Ascending aorta (tissue), 2 donors: ENCODE measurements at regions not wholly inside any gene's neighbourhood (a gene's known extent, or its start where the extent isn't known, plus 50 kb on each side); places are given as distances from the start of the nearest gene placed in this dataset.

Experiments used
- DNase-seq, 2 donors: peaks; one replicate each; pipeline ENCODE4 v3.0.0-alpha.2; 2019; ENCODE audit warnings: low spot score in 2 of 2
- H3K27ac ChIP-seq, 2 donors: fragments of 200-600 bp; sonication (generic); one replicate each; pipeline ENCODE4 v1.5.1; 2016 to 2017; ENCODE audit warnings: mild to moderate bottlenecking in 1 of 2
- H3K27me3 ChIP-seq: fragments of 200-600 bp; sonication (generic); one replicate; pipeline ENCODE4 v1.5.1; 2017
- H3K36me3 ChIP-seq, 2 donors: fragments of 200-600 bp; sonication (generic); one replicate each; pipeline ENCODE4 v1.5.1; 2016
- H3K4me1 ChIP-seq, 2 donors: fragments of 200-600 bp; sonication (generic); one replicate each; pipeline ENCODE4 v1.5.1; 2016 to 2017; ENCODE audit warnings: mild to moderate bottlenecking in 1 of 2
- H3K4me3 ChIP-seq, 2 donors: fragments of 200-600 bp; sonication (generic); one replicate each; pipeline ENCODE4 v1.5.1; 2016 to 2017; ENCODE audit warnings: mild to moderate bottlenecking in 1 of 2
- H3K9me3 ChIP-seq, 2 donors: fragments of 200-600 bp; sonication (generic); one replicate each; pipeline ENCODE4 v1.5.1; 2016
- intact Hi-C: fragments of 100-400 bp; cut with DNase I; formaldehyde crosslinking; loops from one replicate; pipeline ENCODE4 v1.15.1; 2023
- TF ChIP-seq, protein P1 (sequence below), 3 experiments: fragments of 200-600 bp in 2 of 3; fragments of 450-650 bp in 1 of 3; sonication (generic) in 2 of 3; IDR thresholded peaks; one replicate each; pipeline ENCODE4 v1.5.1; 2016 to 2019; ENCODE audit warnings: antibody characterized with exemption in 3 of 3, mild to moderate bottlenecking in 1 of 3, moderate library complexity in 1 of 3

- Histone ChIP-seq H3K4me3 (no peak overlapping the region), H3K4me1 (no peaks in the 10 kb centered on the region), H3K36me3 (no peaks in the 10 kb centered on the region), H3K9me3 (no peaks in the 10 kb centered on the region), H3K27ac (no peak overlapping the region), H3K27me3 (no peaks in the 10 kb centered on the region)
- DNase-seq = no peak
- TF ChIP-seq, protein P1, sequence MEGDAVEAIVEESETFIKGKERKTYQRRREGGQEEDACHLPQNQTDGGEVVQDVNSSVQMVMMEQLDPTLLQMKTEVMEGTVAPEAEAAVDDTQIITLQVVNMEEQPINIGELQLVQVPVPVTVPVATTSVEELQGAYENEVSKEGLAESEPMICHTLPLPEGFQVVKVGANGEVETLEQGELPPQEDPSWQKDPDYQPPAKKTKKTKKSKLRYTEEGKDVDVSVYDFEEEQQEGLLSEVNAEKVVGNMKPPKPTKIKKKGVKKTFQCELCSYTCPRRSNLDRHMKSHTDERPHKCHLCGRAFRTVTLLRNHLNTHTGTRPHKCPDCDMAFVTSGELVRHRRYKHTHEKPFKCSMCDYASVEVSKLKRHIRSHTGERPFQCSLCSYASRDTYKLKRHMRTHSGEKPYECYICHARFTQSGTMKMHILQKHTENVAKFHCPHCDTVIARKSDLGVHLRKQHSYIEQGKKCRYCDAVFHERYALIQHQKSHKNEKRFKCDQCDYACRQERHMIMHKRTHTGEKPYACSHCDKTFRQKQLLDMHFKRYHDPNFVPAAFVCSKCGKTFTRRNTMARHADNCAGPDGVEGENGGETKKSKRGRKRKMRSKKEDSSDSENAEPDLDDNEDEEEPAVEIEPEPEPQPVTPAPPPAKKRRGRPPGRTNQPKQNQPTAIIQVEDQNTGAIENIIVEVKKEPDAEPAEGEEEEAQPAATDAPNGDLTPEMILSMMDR (IDR thresholded peaks at IDR 0.05) = no peak
- intact Hi-C loops = no loop called here
Measured at GRCh38 chr20:55211481-55211880, 736.1 kb downstream of the DOK5 start.

- H3K27me3 ChIP-seq = no peaks in the 10 kb centered on the region
- H3K4me1 ChIP-seq = no peaks in the 10 kb centered on the region
- TF ChIP-seq, protein P1 (IDR thresholded peaks at IDR 0.05) = no peak
- H3K27ac ChIP-seq = no peak overlapping the region
- intact Hi-C loops = loop anchor here (10.0 kb wide), 1 partner anchor 61 kb away; no protein-coding TSS in a partner anchor
- no peak for DNase-seq
- H3K9me3 ChIP-seq = no peaks in the 10 kb centered on the region
- no peaks in the 10 kb centered on the region for H3K36me3 ChIP-seq
- no peak overlapping the region for H3K4me3 ChIP-seq
Measured at GRCh38 chr20:55205665-55206064, 730.3 kb downstream of the DOK5 start.

DNA sequence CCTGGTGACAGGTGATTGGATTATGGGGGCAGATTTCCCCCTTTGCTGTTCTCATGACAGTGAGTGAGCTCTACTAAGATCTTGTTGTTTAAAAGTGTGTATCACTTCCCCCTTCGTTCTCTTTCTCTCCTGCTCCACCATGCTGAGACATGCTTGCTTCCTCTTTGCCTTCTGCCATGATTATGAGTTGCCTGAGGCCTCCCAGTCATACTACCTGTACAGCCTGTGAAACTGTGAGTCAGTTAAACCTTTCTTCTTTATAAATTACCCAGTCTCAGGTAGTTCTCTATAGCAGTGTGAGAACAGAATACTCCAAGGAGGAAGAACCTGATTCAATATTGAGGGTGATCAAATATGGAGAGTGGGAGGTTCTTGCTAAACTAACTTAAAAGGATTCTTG is 724.9 kb downstream of the DOK5 start:
- Histone ChIP-seq H3K36me3 (no peaks in the 10 kb centered on the region), H3K4me1 (no peaks in the 10 kb centered on the region), H3K27ac (no peak overlapping the region), H3K4me3 (no peak overlapping the region), H3K27me3 (no peaks in the 10 kb centered on the region), H3K9me3 (no peaks in the 10 kb centered on the region)
- no peak for DNase-seq
- TF ChIP-seq, protein P1 (IDR thresholded peaks at IDR 0.05) = no peak
- intact Hi-C loops = loop anchor here (10.0 kb wide), 1 partner anchor 56 kb away; no protein-coding TSS in a partner anchor

GRCh38 chr20:55194947-55195346 is 719.6 kb downstream of the DOK5 start:
- intact Hi-C loops = no loop called here
- H3K4me1 ChIP-seq = no peaks in the 10 kb centered on the region

GRCh38 chr20:55186228-55186627 is 710.8 kb downstream of the DOK5 start:
- Histone ChIP-seq H3K27me3 (no peaks in the 10 kb centered on the region), H3K27ac (no peak overlapping the region), H3K36me3 (no peaks in the 10 kb centered on the region), H3K9me3 (no peaks in the 10 kb centered on the region), H3K4me3 (no peak overlapping the region), H3K4me1 (no peaks in the 10 kb centered on the region)
- intact Hi-C loops = no loop called here
- DNase-seq = no peak
- TF ChIP-seq, protein P1 (IDR thresholded peaks at IDR 0.05) = no peak

More at GRCh38 chr20:55194947-55195346, 719.6 kb downstream of the DOK5 start:
- TF ChIP-seq, protein P1 (IDR thresholded peaks at IDR 0.05) = no peak
- no peak for DNase-seq
- no peaks in the 10 kb centered on the region for H3K36me3 ChIP-seq
- H3K27ac ChIP-seq = no peak overlapping the region
- no peaks in the 10 kb centered on the region for H3K27me3 ChIP-seq
- no peaks in the 10 kb centered on the region for H3K9me3 ChIP-seq
- no peak overlapping the region for H3K4me3 ChIP-seq

- H3K9me3 ChIP-seq = no peaks in the 10 kb centered on the region
- H3K4me1 ChIP-seq = no peaks in the 10 kb centered on the region
- no peak for DNase-seq
- H3K27me3 ChIP-seq = no peaks in the 10 kb centered on the region
- no peaks in the 10 kb centered on the region for H3K36me3 ChIP-seq
- no peak overlapping the region for H3K4me3 ChIP-seq
- intact Hi-C loops = no loop called here
- H3K27ac ChIP-seq = no peak overlapping the region
- TF ChIP-seq, protein P1 (IDR thresholded peaks at IDR 0.05) = no peak
Measured at GRCh38 chr20:55175081-55175480, 699.7 kb downstream of the DOK5 start.
